T-helper 1 cell treated with Interleukin-12 subunit alpha and Interleukin-12 subunit beta and Interleukin-4 antibody, amounts not matched to agents 30 μg/mL and 1 μg/mL, for 36 hours (primary cell): ENCODE measurements at regions not wholly inside any gene's neighbourhood (a gene's known extent, or its start where the extent isn't known, plus 50 kb on each side); places are given as distances from the start of the nearest gene placed in this dataset.
"Not testable (repeated sequence)": the region's sequence is repeated elsewhere in the genome, so short reads cannot be mapped to it uniquely, and the experiment has no call there.

ENCODE experiments used
- H3K27ac Mint-ChIP-seq: one replicate; pipeline ENCODE4 v1.8.0; 2021; ENCODE audit warnings: mild to moderate bottlenecking, mixed read lengths
- H3K27me3 Mint-ChIP-seq: one replicate; pipeline ENCODE4 v1.8.0; 2021; ENCODE audit warnings: low read depth, mixed read lengths
- H3K36me3 Mint-ChIP-seq: one replicate; pipeline ENCODE4 v1.8.0; 2021; ENCODE audit warnings: low read depth, mixed read lengths
- H3K4me1 Mint-ChIP-seq: one replicate; pipeline ENCODE4 v1.8.0; 2021; ENCODE audit warnings: low read depth, mixed read lengths
- H3K4me3 Mint-ChIP-seq: one replicate; pipeline ENCODE4 v1.8.0; 2021; ENCODE audit warnings: mild to moderate bottlenecking, moderate library complexity, mixed read lengths
- H3K9me3 Mint-ChIP-seq: one replicate; pipeline ENCODE4 v1.8.0; 2021; ENCODE audit warnings: mixed read lengths

DNA sequence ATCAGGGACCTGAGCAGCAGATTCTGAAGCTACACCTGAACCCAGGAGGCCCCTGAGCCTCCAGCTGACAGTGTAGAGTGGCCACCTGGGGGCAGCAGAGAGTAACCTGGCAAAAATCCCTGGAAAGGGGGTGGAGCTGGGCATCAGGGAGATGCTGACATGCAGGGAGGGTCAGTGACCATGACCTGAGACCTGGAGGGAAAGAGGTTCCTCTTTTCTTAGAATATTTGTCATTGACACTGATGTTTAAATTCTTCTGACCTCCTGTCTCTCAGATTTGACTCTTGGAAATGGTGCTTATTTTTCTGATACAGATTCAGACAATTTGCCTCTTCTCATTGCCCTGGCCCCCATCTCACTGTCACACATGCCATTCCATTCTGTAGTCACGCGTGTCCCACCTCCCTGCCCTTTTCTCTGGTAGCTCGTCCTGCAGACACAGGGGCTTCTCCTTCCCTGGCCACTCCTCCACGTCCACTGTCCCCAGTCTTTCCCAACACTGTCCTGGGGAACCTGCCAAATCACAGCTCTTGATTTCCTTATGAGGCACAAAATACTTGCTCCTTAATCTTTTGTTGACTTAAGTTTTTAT is 117.2 kb upstream of the IGLL5 start:
- Mint-ChIP-seq H3K27me3 (peaks cover 29% of the 10 kb centered on the region), H3K36me3 (no peaks in the 10 kb centered on the region), H3K27ac (no peak overlapping the region), H3K4me1 (no peaks in the 10 kb centered on the region), H3K4me3 (no peak overlapping the region), H3K9me3 (no peaks in the 10 kb centered on the region)

DNA sequence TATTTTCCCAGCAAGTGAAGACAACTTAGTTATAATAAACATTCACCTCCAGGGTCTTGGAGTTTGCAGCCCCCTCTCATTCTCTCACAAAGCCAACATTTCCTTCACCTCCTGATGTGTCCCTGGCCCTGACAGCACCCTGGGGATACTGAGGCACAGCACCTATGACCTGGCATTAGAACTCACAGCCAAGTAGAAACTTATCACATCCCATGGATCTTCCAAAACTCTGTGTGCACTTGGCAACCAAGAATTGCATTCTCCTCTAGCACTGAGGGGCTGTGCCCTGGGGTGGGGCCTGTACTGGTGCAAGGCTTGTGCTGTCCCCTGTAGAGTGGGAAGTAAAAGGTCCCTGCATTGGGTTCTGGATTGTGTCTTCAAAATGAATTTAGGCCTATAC is 116.7 kb upstream of the IGLL5 start:
- Mint-ChIP-seq H3K27me3 (peaks cover 29% of the 10 kb centered on the region), H3K36me3 (no peaks in the 10 kb centered on the region), H3K4me1 (no peaks in the 10 kb centered on the region), H3K9me3 (no peaks in the 10 kb centered on the region), H3K4me3 (no peak overlapping the region), H3K27ac (no peak overlapping the region)

DNA sequence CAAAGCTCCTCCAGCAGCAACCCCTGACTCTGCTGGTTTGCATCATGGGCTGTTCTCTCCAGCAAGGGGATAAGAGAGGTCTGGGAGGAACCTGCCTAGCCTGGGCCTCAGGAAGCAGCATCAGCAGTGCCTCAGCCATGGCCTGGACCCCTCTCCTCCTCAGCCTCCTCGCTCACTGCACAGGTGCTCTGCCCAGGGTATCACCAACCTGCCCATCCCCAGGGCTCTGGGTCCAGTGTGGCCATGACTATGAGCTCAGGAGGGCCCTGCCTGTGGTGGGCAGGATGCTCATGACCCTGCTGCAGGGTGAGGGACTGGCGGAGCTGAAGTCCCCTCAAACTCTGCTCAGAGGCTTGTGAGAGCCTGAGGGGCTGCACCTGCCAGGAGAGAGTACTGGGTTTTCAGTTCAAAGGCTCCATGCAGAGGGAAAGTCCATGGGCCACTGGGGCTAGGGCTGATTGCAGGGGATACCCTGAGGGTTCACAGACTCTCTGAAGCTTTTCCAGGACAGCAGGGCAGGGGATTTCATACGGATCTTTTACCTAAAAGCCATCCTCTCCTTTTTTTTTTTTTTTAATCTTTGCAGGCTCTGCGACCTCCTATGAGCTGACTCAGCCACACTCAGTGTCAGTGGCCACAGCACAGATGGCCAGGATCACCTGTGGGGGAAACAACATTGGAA is 115.8 kb upstream of the IGLL5 start:
- Mint-ChIP-seq H3K36me3 (no peaks in the 10 kb centered on the region), H3K4me1 (no peaks in the 10 kb centered on the region), H3K27ac (no peak overlapping the region), H3K27me3 (peaks cover 29% of the 10 kb centered on the region), H3K9me3 (no peaks in the 10 kb centered on the region), H3K4me3 (no peak overlapping the region)

DNA sequence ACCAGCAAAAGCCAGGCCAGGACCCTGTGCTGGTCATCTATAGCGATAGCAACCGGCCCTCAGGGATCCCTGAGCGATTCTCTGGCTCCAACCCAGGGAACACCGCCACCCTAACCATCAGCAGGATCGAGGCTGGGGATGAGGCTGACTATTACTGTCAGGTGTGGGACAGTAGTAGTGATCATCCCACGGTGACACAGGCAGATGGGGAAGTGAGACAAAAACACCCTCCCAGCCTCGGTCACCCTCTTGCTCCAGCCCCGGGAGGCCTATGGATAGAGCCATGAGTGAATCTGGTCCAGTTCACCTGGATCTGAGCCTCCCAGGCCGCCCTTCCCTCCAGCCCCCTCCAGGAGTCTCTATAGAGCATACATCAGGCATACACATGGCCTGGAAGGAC is 115.2 kb upstream of the IGLL5 start:
- Mint-ChIP-seq H3K4me3 (no peak overlapping the region), H3K4me1 (no peaks in the 10 kb centered on the region), H3K36me3 (no peaks in the 10 kb centered on the region), H3K9me3 (no peaks in the 10 kb centered on the region), H3K27ac (no peak overlapping the region), H3K27me3 (peaks cover 29% of the 10 kb centered on the region)

DNA sequence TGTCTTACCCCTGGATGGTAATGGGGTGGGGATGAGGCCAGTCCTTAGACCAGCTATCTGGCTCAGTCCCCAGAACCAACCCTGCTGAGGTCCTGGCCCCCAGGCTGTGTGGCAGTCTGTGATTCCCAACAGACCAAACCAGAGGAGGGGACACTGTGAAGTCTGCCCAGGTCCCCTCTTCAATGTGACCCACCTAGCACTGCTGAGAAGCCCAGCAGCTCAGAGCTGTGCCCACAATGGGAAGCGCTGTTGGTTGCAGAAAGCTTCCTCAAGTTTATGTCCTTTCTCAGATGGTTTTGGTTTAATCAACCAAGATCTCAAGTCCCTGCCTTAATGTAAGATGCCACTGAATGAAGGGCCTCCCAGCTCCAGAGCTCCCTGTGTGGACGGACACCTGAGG is 114.7 kb upstream of the IGLL5 start:
- Mint-ChIP-seq H3K27me3 (peaks cover 30% of the 10 kb centered on the region), H3K27ac (no peak overlapping the region), H3K9me3 (no peaks in the 10 kb centered on the region), H3K4me3 (no peak overlapping the region), H3K36me3 (no peaks in the 10 kb centered on the region), H3K4me1 (no peaks in the 10 kb centered on the region)

DNA sequence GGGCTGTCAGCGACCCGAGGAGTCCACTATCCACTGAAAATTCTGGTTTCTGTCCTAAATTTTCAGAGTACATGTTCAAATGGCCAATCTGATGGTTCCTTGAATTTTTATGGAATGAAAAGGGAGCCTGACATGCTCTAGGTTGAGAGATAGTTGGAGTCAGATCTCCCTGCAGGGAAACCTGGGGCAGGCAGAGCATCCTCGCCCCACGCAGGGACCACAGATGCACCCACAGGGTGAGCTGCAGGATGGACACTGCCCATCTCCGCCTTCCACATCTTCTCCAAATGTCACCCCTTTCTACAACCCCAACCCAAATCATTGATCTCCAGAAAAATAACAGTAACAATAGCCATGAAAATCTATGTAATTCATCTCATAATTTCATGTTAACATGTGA is 114.2 kb upstream of the IGLL5 start:
- Mint-ChIP-seq H3K36me3 (no peaks in the 10 kb centered on the region), H3K27ac (no peak overlapping the region)

DNA sequence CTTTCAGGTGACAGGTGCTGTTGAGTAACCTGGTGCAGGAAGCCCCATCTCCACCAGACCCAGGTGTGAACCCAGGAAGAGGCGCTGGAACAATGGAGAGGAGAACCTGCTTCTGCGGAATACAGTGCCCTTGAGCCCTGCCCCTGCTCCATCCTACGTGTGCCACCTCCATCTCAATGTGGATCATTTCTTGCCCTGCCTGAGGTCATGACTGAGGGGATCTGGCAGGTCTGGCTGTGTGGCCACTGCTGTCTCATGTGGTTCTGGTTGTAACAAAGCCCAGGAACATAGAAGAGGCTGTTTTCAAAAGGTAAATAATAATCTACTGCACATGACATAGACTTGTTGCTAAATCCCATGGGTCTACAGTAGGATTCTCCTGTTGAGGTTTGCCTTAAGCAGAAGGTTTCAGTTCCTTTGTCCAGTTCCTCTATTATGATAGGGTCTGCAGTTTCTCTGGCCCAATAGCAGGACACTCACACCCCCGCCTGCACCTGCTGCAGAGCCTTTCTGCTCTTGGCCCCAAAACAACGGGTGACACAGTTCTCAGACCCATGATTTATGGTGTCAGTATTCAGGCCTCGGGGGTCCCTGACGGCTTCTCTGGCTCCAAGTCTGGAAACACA is 113.5 kb upstream of the IGLL5 start:
- no peaks in the 10 kb centered on the region for H3K4me1 Mint-ChIP-seq
- no peaks in the 10 kb centered on the region for H3K9me3 Mint-ChIP-seq
- H3K27ac Mint-ChIP-seq, result no peak overlapping the region
- H3K36me3 Mint-ChIP-seq, result no peaks in the 10 kb centered on the region
- peaks cover 18% of the 10 kb centered on the region for H3K27me3 Mint-ChIP-seq
- no peak overlapping the region for H3K4me3 Mint-ChIP-seq

More for the DNA sequence above, 114.2 kb upstream of the IGLL5 start:
- Mint-ChIP-seq H3K4me1 (no peaks in the 10 kb centered on the region), H3K9me3 (no peaks in the 10 kb centered on the region), H3K27me3 (peaks cover 25% of the 10 kb centered on the region), H3K4me3 (no peak overlapping the region)

DNA sequence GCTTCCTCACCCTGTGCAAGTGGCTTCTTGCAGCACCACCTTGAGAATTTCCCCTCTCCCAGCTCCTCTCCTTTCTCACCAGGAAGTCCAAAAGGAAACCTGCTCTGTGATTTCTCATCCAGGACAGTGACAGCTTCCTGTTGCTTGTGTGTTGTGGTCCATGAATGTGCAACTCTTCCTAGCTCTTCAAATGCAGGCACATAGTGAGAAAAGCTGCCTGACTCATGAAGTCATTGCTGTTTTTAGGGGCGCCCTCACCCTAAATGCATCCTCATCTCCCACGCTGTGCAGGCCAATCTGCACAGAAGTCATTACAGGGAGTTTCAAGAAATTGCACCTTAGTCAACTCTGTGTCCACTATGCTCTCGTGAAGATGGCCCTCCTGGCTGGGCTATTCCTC is 112.9 kb upstream of the IGLL5 start:
- H3K4me1 Mint-ChIP-seq, H3K36me3 Mint-ChIP-seq, H3K9me3 Mint-ChIP-seq, H3K4me3 Mint-ChIP-seq, H3K27ac Mint-ChIP-seq: not testable (repeated sequence)
- peaks cover 12% of the 10 kb centered on the region for H3K27me3 Mint-ChIP-seq

DNA sequence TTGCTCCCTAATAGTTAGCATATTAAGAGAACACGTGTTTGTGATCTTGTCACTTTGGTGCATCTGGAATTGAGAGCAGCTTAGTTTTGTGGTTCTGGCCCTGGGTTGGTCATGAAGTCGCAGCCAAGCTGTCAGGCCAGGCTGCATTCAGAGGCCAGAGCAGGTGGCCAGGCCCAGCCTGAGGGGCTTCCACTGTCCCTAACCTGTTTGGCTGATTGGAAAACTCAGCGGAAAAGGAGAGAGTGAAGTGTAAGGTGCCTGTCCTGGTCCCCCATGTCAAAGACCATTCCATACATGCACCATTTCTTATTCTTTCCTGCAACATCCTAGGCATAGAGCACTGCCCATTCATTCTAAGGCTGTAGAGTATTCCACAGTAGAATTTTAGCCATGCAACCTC is 111.5 kb upstream of the IGLL5 start:
- H3K36me3 Mint-ChIP-seq, result no peaks in the 10 kb centered on the region
- no peak overlapping the region for H3K27ac Mint-ChIP-seq
- H3K4me3 Mint-ChIP-seq, result no peak overlapping the region
- no peaks in the 10 kb centered on the region for H3K4me1 Mint-ChIP-seq
- no peaks in the 10 kb centered on the region for H3K9me3 Mint-ChIP-seq
- H3K27me3 Mint-ChIP-seq, result peaks cover 6% of the 10 kb centered on the region

DNA sequence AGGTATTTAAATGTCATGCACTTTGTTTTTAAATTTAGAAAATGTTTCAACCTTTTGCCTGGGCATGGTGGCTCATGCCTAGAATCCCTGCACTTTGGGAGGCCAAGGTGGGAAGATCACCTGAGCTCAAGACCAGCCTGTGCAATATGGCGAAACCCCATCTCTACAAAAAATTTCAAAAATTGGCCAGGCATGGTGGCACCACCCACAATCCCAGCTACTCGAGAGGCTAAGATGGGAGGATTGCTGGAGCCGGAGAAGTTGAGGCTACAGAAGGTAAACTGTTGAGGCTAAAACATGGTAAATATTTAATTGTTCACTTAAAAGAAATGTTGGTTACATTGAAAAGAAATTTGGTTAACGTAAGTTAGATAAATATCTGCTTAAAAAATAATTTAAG is 108.4 kb upstream of the IGLL5 start:
- Mint-ChIP-seq H3K27me3 (peaks cover 24% of the 10 kb centered on the region), H3K36me3 (no peaks in the 10 kb centered on the region), H3K9me3 (no peaks in the 10 kb centered on the region), H3K4me3 (no peak overlapping the region), H3K4me1 (no peaks in the 10 kb centered on the region), H3K27ac (no peak overlapping the region)

DNA sequence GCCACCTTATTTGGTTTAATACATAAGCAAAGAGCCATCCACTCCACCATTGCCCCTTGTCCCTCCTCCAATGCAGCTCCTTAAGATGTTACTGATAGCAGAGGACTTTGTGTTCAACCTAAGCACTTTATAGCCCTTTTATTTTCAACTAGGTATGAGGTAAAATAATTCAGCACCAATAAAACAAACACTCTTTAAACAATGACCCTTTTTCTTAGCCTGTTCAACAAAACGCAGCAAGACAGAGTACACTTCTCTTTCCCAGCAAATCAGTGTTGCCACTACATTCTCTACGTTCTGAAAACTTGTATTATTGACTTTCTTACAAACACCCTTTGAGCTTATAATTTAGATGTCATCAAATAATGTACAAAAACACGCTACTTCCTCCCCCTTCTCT is 104.0 kb upstream of the IGLL5 start:
- Mint-ChIP-seq H3K27ac (no peak overlapping the region), H3K4me1 (no peaks in the 10 kb centered on the region), H3K9me3 (no peaks in the 10 kb centered on the region), H3K4me3 (no peak overlapping the region), H3K27me3 (peaks cover 27% of the 10 kb centered on the region), H3K36me3 (no peaks in the 10 kb centered on the region)

DNA sequence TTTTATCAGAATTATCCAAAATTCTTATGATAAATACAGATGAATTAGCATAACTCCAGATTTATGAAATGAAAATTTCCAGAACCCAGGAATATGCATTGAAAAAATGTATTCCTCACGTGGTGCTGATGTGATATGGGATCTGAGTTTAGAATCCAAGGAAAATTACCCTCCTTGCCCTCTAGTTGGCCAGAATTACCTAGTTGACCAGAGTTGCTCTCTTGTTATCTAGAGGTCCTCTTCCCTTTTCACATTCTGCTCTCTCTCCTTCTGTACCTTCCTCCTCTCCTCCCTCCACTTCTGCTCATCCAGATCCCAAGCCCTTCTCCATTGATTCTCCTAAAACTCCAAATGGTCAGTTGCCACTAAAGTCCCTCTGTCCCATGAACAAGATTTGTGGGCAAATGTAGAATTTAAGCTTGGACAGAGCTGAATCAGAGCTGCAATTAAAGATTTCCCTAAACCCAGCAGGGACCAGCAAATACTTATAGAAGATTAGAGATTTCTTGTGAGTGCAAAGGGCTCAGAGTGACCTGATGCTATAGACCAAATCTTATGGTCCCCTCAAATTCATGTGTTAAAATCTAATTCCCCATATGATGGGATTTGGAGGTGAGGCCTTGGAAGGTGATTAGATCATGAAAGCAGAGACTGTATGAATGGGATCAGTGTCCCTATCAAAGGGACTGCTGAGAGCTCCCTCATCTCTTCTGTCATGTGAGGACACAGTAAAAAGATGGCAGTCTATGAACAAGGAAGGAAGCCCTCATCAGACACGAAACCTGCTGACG is 103.2 kb upstream of the IGLL5 start:
- Mint-ChIP-seq H3K9me3 (no peaks in the 10 kb centered on the region), H3K4me3 (no peak overlapping the region), H3K36me3 (no peaks in the 10 kb centered on the region), H3K27me3 (peaks cover 27% of the 10 kb centered on the region), H3K4me1 (no peaks in the 10 kb centered on the region), H3K27ac (no peak overlapping the region)

DNA sequence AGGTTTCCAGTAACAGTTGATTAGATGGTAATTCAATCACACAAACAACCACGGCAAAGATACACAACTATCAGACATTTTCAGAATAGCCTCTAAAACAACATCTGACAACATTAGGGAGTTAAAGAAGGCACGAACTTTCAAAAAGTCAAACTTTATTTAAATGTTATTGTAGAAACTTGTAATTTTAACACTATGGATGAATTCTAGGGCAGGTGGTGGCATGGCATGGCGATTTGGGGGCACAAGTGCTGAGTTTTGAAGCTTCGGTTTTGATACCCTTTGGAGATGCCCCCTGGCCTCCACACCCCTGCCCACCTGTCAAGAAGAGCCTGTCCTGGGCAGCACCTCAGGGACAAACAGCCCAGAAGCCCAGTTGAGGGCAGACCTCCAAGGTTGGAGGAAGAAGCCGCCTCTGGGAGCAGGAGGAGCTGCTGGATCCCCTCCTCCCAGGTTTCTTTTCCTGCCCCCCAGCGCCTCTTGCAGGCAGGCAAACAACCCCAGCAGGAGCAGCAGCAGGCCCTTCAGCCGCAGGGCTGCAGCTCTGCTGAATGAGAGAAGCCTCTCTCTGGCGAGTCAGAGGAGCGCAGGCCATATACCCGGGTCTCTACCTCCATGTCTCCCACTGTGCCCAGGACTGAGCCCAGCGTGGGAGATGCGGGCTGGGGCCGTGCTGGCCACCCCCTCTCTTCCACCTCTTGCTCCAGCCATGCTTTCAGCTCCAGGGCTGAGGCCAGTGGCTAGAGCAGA is 102.1 kb upstream of the IGLL5 start:
- H3K4me3 Mint-ChIP-seq, result no peak overlapping the region
- no peaks in the 10 kb centered on the region for H3K9me3 Mint-ChIP-seq
- H3K4me1 Mint-ChIP-seq, result peaks cover 4% of the 10 kb centered on the region
- H3K27me3 Mint-ChIP-seq, result peaks cover 27% of the 10 kb centered on the region
- no peaks in the 10 kb centered on the region for H3K36me3 Mint-ChIP-seq
- no peak overlapping the region for H3K27ac Mint-ChIP-seq

DNA sequence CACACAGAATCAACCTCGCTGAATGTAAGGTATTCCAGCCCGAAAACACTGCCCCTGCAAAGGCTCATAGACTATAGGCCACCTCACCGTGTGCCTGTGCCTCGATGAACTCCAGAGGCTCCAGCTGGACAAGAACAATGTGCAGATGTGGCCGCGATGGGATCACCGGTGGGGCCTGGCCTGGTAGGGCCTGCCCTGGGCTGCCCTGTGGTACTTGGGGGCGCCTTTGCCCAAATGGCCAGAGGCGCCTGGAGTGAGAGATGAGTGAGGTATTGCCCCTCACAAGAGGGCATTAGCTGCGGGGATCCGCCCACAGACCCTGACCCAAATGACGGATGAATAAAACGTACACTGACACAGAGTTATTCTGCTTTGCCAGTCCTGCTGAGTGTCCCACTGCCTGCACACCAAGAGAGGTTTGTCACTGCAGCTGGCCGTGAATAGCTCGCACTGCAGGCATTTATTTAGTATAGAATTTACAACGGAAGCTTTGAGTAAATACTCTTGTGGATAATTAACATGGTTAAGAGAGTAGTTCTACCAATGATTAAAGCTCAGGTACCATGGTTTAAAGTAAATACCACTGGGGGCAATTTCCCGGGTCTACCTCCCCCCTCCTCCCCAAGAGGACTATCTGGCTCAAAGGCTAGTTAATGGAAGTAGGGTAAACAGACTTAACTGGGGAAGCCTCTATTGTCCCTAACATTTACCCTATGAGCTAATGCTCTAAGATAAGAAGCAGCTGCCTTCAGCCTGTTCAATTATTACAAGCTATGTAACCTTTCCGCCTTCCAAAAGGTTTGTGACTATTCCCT is 101.1 kb upstream of the IGLL5 start:
- Mint-ChIP-seq H3K27me3 (peaks cover 24% of the 10 kb centered on the region), H3K4me3 (no peak overlapping the region), H3K27ac (no peak overlapping the region), H3K9me3 (no peaks in the 10 kb centered on the region), H3K36me3 (no peaks in the 10 kb centered on the region), H3K4me1 (peaks cover 4% of the 10 kb centered on the region)
